ENCODE measurements at regions not wholly inside any gene's neighbourhood (a gene's known extent, or its start where the extent isn't known, plus 50 kb on each side); places are given as distances from the start of the nearest gene placed in this dataset.

DNA sequence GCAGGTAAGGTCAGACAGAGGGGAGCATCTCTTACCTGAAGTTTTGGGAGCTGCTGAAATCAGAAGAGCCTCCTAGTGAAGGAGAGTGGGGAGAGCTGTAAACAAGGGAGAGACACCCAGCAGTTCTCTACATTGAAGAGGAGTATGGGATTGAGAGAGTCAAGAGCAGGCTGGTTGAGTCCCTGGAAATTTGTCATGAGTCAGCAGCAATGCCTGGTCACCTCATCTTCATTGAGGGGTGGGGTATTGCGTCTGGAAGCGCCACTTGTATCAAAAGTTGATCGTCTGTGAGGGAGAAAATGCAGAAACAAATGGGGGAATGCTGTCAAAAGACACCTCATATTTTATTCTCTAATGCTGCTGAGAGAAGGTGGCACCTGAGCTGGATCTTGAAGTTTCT, 256.6 kb upstream of the CFAP20DC start:
- TF ChIP-seq POLR2A (IDR thresholded peaks at IDR 0.05) (no peak), EP300 (IDR thresholded peaks at IDR 0.05) (no peak)
- TF ChIP-seq, protein P1, sequence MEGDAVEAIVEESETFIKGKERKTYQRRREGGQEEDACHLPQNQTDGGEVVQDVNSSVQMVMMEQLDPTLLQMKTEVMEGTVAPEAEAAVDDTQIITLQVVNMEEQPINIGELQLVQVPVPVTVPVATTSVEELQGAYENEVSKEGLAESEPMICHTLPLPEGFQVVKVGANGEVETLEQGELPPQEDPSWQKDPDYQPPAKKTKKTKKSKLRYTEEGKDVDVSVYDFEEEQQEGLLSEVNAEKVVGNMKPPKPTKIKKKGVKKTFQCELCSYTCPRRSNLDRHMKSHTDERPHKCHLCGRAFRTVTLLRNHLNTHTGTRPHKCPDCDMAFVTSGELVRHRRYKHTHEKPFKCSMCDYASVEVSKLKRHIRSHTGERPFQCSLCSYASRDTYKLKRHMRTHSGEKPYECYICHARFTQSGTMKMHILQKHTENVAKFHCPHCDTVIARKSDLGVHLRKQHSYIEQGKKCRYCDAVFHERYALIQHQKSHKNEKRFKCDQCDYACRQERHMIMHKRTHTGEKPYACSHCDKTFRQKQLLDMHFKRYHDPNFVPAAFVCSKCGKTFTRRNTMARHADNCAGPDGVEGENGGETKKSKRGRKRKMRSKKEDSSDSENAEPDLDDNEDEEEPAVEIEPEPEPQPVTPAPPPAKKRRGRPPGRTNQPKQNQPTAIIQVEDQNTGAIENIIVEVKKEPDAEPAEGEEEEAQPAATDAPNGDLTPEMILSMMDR (IDR thresholded peaks at IDR 0.05) = no peak
- H3K9me3 ChIP-seq = no peaks in the 10 kb centered on the region
- no peak overlapping the region for H3K4me3 ChIP-seq
- WGBS, 2 donors = 85 to 96% methylated on average over 3 of the region's 3 CpGs
- no peaks in the 10 kb centered on the region for H3K27me3 ChIP-seq
- H3K4me1 ChIP-seq = no peaks in the 10 kb centered on the region
- no peaks in the 10 kb centered on the region for H3K36me3 ChIP-seq
- DNase-seq (ENCODE audit: low spot score in 2 of 2) = no peak
- H3K27ac ChIP-seq = no peak overlapping the region

DNA sequence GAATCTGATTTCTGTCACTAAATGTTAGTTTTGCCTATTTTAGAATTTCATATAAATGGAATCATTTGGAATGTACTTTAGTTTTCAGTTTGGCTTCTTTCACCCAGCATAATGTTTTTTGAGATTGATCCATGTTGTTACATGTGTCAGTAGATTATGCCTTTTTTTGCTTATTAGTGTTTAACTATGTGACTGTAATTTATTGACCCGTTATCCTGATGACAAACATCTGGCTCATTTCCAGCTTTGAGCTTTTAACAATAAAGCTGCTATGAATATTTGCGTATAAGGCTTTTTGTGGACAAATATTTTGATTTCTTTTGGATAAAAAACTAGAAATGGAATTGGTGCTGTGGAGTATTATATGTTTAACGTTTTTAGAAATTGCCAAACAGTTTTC, 254.5 kb upstream of the CFAP20DC start:
- no peak for TF ChIP-seq EP300 (IDR thresholded peaks at IDR 0.05)
- TF ChIP-seq, protein P1 (IDR thresholded peaks at IDR 0.05) = no peak
- no peak for TF ChIP-seq POLR2A (IDR thresholded peaks at IDR 0.05)
- no peaks in the 10 kb centered on the region for H3K36me3 ChIP-seq
- H3K27ac ChIP-seq = no peak overlapping the region
- no peak for DNase-seq (ENCODE audit: low spot score in 2 of 2)
- no peaks in the 10 kb centered on the region for H3K9me3 ChIP-seq
- no peak overlapping the region for H3K4me3 ChIP-seq
- no peaks in the 10 kb centered on the region for H3K27me3 ChIP-seq
- 29% methylated on average over 3 of the region's 3 CpGs for WGBS, 2 donors
- H3K4me1 ChIP-seq = no peaks in the 10 kb centered on the region

DNA sequence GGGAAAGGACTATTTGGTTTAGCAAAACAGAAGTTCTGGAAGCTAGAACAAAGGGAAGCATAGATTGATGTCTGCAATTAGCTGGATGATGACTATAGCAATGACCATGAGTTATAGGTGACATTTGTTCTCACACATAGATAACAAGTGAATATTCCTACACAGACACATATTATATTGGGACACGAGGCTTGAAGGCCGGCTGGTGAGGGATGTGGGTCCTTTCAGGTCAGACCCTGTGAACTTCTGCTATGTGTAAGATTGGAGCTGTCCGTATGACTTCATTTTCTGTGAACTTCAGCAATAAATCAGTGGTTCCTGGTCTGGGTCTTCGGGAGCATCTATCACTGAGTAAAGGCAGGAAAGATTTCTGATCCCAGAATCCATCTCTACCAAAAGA, 253.6 kb upstream of the CFAP20DC start:
- TF ChIP-seq POLR2A (IDR thresholded peaks at IDR 0.05) (no peak), EP300 (IDR thresholded peaks at IDR 0.05) (no peak)
- TF ChIP-seq, protein P1 (IDR thresholded peaks at IDR 0.05) = no peak
- Histone ChIP-seq H3K4me1 (no peaks in the 10 kb centered on the region), H3K9me3 (no peaks in the 10 kb centered on the region), H3K27ac (no peak overlapping the region), H3K27me3 (no peaks in the 10 kb centered on the region), H3K4me3 (no peak overlapping the region), H3K36me3 (no peaks in the 10 kb centered on the region)
- no peak for DNase-seq (ENCODE audit: low spot score in 2 of 2)
- 49 to 52% methylated on average over 4 of the region's 4 CpGs for WGBS, 2 donors

DNA sequence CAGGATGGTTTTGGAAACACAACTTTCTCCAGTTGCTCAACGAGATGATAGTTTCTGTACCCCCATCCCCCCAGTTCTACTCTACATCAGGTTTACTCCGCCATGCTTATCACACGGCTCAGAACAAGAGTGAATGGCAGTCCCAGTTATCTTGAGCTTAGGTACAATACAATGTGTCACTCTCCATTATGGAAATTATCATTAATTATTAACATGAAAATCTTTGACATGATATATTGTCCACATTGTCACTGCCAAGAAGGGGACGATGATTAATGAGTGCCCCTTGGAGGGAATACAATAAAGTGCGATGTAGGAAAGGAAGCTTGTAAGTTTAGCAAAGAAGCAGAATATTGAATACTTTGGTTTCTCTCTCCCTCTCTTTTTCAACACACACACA, 252.6 kb upstream of the CFAP20DC start:
- DNase-seq (ENCODE audit: low spot score in 2 of 2) = no peak
- Histone ChIP-seq H3K36me3 (no peaks in the 10 kb centered on the region), H3K27ac (no peak overlapping the region), H3K9me3 (no peaks in the 10 kb centered on the region), H3K4me1 (no peaks in the 10 kb centered on the region), H3K4me3 (no peak overlapping the region), H3K27me3 (no peaks in the 10 kb centered on the region)
- WGBS, 2 donors = 86 to 90% methylated on average over 5 of the region's 5 CpGs
- TF ChIP-seq, protein P1 (IDR thresholded peaks at IDR 0.05) = no peak
- TF ChIP-seq EP300 (IDR thresholded peaks at IDR 0.05) = no peak

DNA sequence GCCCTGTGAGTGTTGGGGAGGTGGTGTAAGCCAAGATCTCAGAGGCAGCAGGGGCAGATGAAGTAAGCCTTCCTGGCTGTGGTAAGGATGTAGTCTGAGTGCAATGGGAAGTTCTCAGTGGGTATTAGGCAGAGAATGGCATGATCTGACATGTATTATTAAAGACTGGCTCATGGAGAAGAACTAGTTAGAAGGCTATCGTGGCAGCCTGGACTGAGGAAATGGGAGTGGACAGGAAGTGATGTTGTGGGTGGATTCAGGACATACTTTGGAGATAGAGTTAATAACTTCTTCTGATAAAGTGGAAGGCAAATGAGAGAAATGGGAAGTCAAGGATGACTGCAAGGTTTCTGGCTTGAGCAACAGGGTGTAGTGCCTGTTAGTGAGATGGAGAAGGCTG, 250.9 kb upstream of the CFAP20DC start:
- H3K27ac ChIP-seq = no peak overlapping the region
- no peaks in the 10 kb centered on the region for H3K36me3 ChIP-seq
- DNase-seq (ENCODE audit: low spot score in 2 of 2) = no peak
- H3K4me3 ChIP-seq = no peak overlapping the region
- no peaks in the 10 kb centered on the region for H3K27me3 ChIP-seq
- H3K4me1 ChIP-seq = no peaks in the 10 kb centered on the region
- TF ChIP-seq POLR2A (IDR thresholded peaks at IDR 0.05) (no peak), EP300 (IDR thresholded peaks at IDR 0.05) (no peak)
- TF ChIP-seq, protein P1 (IDR thresholded peaks at IDR 0.05) = no peak
- no peaks in the 10 kb centered on the region for H3K9me3 ChIP-seq
- WGBS, 2 donors = 53 to 69% methylated on average over 1 of the region's 1 CpG
